Naive thymus-derived CD8-positive, alpha-beta T cell (primary cell): ENCODE measurements at regions not wholly inside any gene's neighbourhood (a gene's known extent, or its start where the extent isn't known, plus 50 kb on each side); places are given as distances from the start of the nearest gene placed in this dataset.
A peak's percentile ranks its signal among the peaks of the same experiment; 100 is the strongest.

ENCODE experiments used
- ATAC-seq, 2 donors: fragments of 150-1000 bp; cut with Tn5 transposase in 1 of 2; sonication (Bioruptor Pico), chemical (Tn5 transposase) in 1 of 2; 1 replicate in 1 of 2; 2 replicates in 1 of 2; pipeline ENCODE4 v1.10.0; 2021; ENCODE audit warnings: mild to moderate bottlenecking in 2 of 2, moderate library complexity in 2 of 2
- POLR2A ChIA-PET: fragments of 350-600 bp; sonication (Branson Sonifier 250); formaldehyde crosslinking; loops from one replicate; lab custom pipeline; 2021; ENCODE audit warnings: antibody characterized with exemption; lab: Charles Lee
- DNase-seq, 10 donors: peaks; one replicate each; pipeline versions ENCODE4 v3.0.0 to v3.0.0-alpha.2; 2020 to 2022
- H3K27ac Mint-ChIP-seq, 10 donors: one replicate each; pipeline ENCODE4 v1.8.0; 2020 to 2022; ENCODE audit warnings: mild to moderate bottlenecking in 10 of 10, mixed read lengths in 10 of 10, moderate library complexity in 4 of 10, inconsistent platforms in 1 of 10
- H3K27me3 Mint-ChIP-seq, 5 donors: one replicate each; pipeline ENCODE4 v1.8.0; 2021 to 2022; ENCODE audit warnings: mixed read lengths in 5 of 5
- H3K36me3 Mint-ChIP-seq, 3 donors: one replicate each; pipeline ENCODE4 v1.8.0; 2020 to 2022; ENCODE audit warnings: mixed read lengths in 3 of 3, mild to moderate bottlenecking in 2 of 3, inconsistent platforms in 1 of 3
- H3K4me1 Mint-ChIP-seq, 4 donors: one replicate each; pipeline ENCODE4 v1.8.0; 2021 to 2022; ENCODE audit warnings: mixed read lengths in 4 of 4
- H3K4me3 Mint-ChIP-seq, 10 donors: one replicate each; pipeline ENCODE4 v1.8.0; 2020 to 2022; ENCODE audit warnings: mild to moderate bottlenecking in 10 of 10, mixed read lengths in 10 of 10, moderate library complexity in 6 of 10, inconsistent platforms in 1 of 10
- H3K9me3 Mint-ChIP-seq, 9 donors: one replicate each; pipeline ENCODE4 v1.8.0; 2020 to 2022; ENCODE audit warnings: mixed read lengths in 9 of 9, mild to moderate bottlenecking in 3 of 9, inconsistent platforms in 1 of 9, moderate library complexity in 1 of 9

DNA sequence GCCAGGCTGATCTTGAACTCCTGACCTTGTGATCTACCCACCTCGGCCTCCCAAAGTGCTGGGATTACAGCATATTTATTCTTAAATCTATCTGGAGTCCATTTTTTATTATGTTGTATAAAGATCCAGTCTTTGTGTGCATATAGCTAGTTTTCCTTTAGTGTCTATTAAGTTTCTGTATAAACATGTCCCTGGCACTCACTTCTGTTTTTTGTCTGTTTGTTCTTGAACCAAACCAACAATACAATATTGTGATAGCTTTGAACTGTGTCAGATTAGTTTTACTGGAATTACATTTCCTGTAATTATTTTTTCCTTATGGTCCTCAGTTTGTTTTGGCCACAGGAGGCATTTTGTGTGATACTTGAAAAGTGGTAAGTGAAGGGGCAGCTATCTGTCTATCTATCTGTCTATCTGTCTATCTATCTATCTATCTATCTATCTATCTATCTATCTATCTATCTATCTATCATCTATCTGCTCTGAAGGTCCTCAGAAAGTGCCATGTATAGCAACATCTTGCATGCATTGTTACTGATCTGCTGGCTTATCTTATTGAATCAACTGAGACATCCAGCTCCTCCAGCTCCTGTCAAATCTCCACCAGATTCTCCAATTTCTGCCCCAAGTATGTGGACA, 70.9 kb upstream of the ACVR1 start:
- ATAC-seq (no peak), DNase-seq (no peak)
- H3K27me3 Mint-ChIP-seq, result no peaks in the 10 kb centered on the region
- H3K4me1 Mint-ChIP-seq, result peaks cover 0 to 6% (median 0%) of the 10 kb centered on the region in 4 donors
- H3K27ac Mint-ChIP-seq, result no peak overlapping the region
- H3K9me3 Mint-ChIP-seq, result no peaks in the 10 kb centered on the region
- POLR2A ChIA-PET, result no interaction called here
- H3K4me3 Mint-ChIP-seq, result no peak overlapping the region
- no peaks in the 10 kb centered on the region for H3K36me3 Mint-ChIP-seq

DNA sequence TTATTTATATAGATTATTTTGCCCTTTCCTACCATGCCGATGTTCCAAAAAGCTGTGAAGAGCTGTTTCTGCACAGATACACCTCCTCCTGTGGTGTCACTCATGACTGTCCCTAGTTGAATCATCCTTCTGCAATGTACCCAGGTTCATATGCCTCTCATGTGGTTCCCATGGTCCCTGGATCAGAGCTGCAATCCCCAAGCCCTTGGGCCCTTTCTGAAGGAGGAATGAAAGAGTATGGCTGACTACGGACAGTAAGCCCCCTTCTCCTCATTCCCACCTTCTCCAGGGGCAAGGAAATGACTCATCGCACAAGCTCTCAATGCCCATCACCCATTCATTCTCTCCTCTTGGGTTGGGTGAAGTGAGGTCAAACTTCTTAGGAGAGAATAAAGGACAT, 63.9 kb upstream of the ACVR1 start:
- Mint-ChIP-seq H3K9me3 (no peaks in the 10 kb centered on the region), H3K4me3 (no peak overlapping the region), H3K36me3 (peaks cover 0 to 3% (median 0%) of the 10 kb centered on the region in 3 donors), H3K27ac (no peak overlapping the region), H3K4me1 (peaks cover 0 to 14% (median 7%) of the 10 kb centered on the region in 4 donors), H3K27me3 (no peaks in the 10 kb centered on the region)
- no peak for ATAC-seq
- no peak for DNase-seq
- POLR2A ChIA-PET, result interaction anchor here (0.7 kb wide), 1 partner anchor 71 kb away, joined by 3 read pairs; no protein-coding TSS in a partner anchor

DNA sequence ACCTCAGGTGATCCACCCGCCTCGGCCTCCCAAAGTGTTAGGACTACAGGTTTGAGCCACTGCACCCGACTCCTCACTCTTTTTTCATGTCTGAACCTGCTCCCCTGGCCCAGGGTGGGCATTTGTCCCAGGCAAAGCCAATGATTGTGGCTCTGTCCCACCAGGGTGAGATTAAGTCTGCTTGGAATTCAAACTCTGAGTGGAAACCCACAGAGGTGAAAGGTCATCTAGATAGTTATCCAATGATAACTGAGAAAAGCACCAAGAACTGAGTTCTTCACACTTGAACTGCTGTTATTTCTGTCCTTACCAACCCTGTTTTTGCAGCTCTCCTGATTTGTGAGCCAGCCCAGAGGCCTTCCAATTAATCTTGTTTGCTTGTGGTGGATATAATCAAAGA, 62.4 kb upstream of the ACVR1 start:
- H3K9me3 Mint-ChIP-seq, result no peaks in the 10 kb centered on the region
- H3K4me1 Mint-ChIP-seq, result peaks cover 0 to 14% (median 7%) of the 10 kb centered on the region in 4 donors
- no peak for DNase-seq
- H3K4me3 Mint-ChIP-seq, result no peak overlapping the region
- peaks cover 0 to 3% (median 0%) of the 10 kb centered on the region in 3 donors for H3K36me3 Mint-ChIP-seq
- POLR2A ChIA-PET, result no interaction called here
- H3K27me3 Mint-ChIP-seq, result no peaks in the 10 kb centered on the region
- ATAC-seq, result no peak
- H3K27ac Mint-ChIP-seq, result no peak overlapping the region

DNA sequence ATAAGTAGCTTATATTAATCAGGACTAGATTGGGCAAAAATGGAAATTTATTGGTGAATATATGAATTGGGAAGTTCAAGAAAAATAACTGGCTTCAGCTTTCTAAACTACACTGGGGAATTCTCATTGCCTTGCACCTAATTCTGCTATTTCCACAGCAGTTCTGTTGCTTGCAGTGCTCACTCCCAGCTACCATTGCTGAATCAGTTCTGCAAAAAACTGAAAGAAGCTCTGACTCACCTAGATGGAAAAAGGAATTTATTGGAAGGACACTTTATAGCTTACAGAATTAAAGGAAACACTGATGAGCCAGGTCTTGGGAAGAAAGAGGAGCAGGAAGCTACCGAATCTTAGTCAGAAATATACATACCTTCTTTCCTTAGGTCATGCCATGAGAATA, 60.3 kb upstream of the ACVR1 start:
- H3K27me3 Mint-ChIP-seq, result peaks cover 0 to 3% (median 0%) of the 10 kb centered on the region in 5 donors
- H3K4me3 Mint-ChIP-seq, result no peak overlapping the region
- H3K4me1 Mint-ChIP-seq, result peaks cover 0 to 14% (median 7%) of the 10 kb centered on the region in 4 donors
- POLR2A ChIA-PET, result interaction anchor here (1.4 kb wide), 1 partner anchor 59 kb away, joined by 3 read pairs; no protein-coding TSS in a partner anchor
- peaks cover 0 to 3% (median 0%) of the 10 kb centered on the region in 3 donors for H3K36me3 Mint-ChIP-seq
- no peaks in the 10 kb centered on the region for H3K9me3 Mint-ChIP-seq
- no peak for DNase-seq
- no peak for ATAC-seq
- no peak overlapping the region for H3K27ac Mint-ChIP-seq

DNA sequence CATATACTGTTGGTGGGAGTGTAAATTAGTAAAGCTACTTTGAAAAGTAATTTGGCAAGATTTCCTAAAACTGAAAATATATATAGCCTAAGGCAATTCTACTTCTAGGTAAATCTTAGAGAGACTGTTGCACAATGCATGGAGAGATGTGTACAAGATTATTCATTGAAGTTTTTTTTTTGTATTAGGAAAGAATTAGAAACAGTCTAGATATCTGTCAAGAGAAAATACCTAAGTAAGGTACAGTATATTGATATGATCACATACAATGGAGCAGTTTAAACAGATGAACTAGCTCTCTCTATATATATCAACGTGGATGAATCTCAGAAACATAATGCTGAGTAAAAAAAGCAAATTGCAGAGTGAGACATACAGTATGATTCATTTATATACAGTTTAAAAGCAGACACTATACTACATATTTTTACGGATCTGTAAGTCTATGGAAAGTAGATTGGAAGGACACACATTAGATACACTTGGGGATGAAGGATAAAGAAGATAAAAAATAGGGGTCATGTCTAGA, 59.3 kb upstream of the ACVR1 start:
- Mint-ChIP-seq H3K4me1 (peaks cover 0 to 14% (median 7%) of the 10 kb centered on the region in 4 donors), H3K27me3 (peaks cover 0 to 3% (median 0%) of the 10 kb centered on the region in 5 donors), H3K36me3 (peaks cover 0 to 3% (median 0%) of the 10 kb centered on the region in 3 donors), H3K9me3 (no peaks in the 10 kb centered on the region), H3K27ac (no peak overlapping the region), H3K4me3 (no peak overlapping the region)
- DNase-seq, result no peak
- no peak for ATAC-seq
- POLR2A ChIA-PET, result interaction anchor here (1.4 kb wide), 1 partner anchor 58 kb away, joined by 3 read pairs; no protein-coding TSS in a partner anchor

DNA sequence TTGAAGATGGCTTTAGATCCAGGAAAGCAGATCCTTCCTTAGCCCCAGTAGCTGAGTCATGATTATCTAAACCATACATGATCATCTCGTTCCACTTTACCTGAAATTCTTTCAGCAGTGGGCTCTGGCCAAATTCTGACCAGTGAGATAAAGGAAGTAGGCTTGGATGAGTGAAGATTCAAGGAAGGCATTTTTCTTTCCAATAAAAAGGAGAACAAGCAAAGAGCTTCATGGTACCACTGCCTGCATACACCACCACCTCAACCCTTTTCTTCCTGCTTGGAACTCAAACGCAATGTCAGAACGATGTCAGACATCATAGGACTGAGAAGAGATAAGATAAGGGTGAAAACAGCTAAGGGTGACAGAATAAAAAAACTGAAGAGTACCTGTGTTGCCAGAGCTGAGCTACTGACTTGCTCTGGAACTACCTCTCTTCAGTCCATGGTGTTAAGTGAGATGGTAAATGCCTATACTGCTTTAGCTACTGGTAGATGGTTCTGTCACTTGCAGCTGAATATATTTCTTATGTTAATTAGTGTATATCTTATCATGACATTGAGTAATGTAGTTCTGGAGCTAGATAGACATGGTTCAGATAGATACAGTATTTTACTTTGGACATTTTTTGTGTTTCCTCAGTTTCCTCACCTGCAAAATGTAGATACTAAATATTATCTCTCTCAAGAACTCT, 58.7 kb upstream of the ACVR1 start:
- DNase-seq (no peak), ATAC-seq (no peak)
- H3K27ac Mint-ChIP-seq, result no peak overlapping the region
- peaks cover 0 to 14% (median 7%) of the 10 kb centered on the region in 4 donors for H3K4me1 Mint-ChIP-seq
- POLR2A ChIA-PET, result no interaction called here
- no peaks in the 10 kb centered on the region for H3K9me3 Mint-ChIP-seq
- no peak overlapping the region for H3K4me3 Mint-ChIP-seq
- H3K27me3 Mint-ChIP-seq, result peaks cover 0 to 6% (median 0%) of the 10 kb centered on the region in 5 donors
- peaks cover 0 to 3% (median 0%) of the 10 kb centered on the region in 3 donors for H3K36me3 Mint-ChIP-seq

DNA sequence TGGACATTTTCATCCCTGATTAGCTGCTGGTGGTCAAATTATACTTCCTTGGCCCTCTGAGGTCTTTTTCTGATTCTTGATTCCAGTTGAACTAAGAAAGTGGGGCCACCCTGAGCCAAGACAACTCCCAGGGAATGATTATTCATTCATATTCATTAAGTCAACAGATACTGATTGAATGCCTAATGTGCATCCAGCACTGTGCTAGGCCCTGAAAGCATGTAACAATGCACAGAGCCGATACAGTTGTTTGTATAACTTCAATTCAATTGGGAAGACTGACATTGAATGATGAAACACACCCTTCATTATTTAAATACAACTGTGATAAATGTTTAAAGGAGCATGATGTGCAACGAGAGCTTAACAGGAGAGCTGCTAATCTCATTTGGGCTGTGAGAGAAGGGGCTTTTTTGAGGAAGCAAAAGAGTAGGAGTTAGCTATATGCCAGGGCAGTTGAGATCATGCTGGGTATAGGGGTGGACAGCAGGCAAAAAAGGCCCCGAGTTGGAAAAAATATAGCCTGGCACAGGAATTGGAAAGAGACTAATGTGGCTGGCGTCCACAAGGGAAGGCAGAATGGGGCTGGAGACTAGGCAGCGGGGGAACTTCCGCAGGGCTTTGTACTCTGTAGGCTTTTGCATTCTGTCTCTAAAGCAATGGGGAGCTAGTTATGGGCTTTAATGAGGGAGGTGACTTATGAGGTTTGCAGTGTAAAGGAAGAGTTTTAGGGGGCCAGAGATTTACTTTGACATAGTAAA, 57.2 kb upstream of the ACVR1 start:
- POLR2A ChIA-PET, result no interaction called here
- H3K27me3 Mint-ChIP-seq, result peaks cover 0 to 6% (median 0%) of the 10 kb centered on the region in 5 donors
- H3K27ac Mint-ChIP-seq, result no peak overlapping the region
- H3K4me1 Mint-ChIP-seq, result peaks cover 0 to 14% (median 7%) of the 10 kb centered on the region in 4 donors
- H3K9me3 Mint-ChIP-seq, result no peaks in the 10 kb centered on the region
- no peaks in the 10 kb centered on the region for H3K36me3 Mint-ChIP-seq
- H3K4me3 Mint-ChIP-seq, result no peak overlapping the region
- ATAC-seq (no peak), DNase-seq (no peak)

DNA sequence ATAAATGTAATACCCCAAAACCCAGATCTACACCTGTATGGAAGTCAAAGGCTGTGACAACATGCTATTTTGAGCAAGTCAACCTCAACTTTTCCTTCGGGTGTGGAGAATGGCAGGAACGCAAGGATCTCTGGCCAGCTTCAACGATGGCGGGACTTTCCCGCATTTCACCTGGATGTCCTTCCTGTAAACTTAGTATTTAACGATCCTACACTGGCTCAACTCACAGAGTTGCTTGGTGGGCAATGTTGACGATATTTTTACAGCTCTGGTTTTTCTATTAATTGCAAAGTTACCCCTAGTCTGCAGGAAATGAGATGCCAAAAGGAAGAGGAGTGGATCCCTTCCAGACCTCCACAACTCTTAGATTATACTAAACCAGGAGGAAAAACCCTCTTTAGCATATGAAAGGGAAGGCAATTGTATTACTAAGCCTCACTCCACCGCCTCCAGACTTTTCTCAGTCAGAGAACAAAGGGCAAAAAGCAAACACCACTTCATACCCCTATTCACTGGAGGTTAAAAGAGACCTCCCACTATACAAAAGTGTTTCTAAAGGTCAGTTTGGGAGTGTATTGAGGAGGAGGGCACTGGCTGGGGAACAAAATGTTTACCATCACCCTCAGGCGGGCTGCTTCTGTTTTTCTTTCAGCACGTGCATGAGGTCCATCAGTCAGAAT, 56.5 kb upstream of the ACVR1 start:
- Mint-ChIP-seq H3K27me3 (peaks cover 0 to 6% (median 0%) of the 10 kb centered on the region in 5 donors), H3K4me1 (peaks cover 0 to 14% (median 7%) of the 10 kb centered on the region in 4 donors), H3K27ac (no peak overlapping the region), H3K4me3 (no peak overlapping the region), H3K9me3 (no peaks in the 10 kb centered on the region), H3K36me3 (no peaks in the 10 kb centered on the region)
- POLR2A ChIA-PET, result interaction anchor here (1.1 kb wide), 1 partner anchor 41 kb away, joined by 3 read pairs; no protein-coding TSS in a partner anchor
- DNase-seq, result no peak
- ATAC-seq, result no peak

DNA sequence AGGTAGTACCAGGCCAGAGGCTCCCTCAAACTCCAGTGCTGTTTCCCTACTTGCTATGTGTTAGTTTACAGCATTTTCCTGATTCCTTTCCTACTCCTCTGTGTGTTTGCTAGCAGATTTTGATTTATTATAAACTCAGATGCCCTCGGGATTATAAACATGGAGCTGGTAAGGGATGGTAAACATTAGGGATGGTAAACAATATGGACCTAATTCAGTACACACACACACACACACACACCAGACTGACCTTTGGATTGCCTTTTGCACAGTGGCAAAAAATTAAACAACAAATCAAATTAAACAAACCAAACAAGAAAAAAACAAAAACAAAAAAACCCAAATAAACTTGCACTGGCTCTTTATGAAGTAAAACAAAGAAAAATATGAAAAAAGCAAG, 55.4 kb upstream of the ACVR1 start:
- Mint-ChIP-seq H3K4me3 (no peak overlapping the region), H3K36me3 (no peaks in the 10 kb centered on the region), H3K9me3 (no peaks in the 10 kb centered on the region), H3K4me1 (peaks cover 0 to 12% (median 7%) of the 10 kb centered on the region in 4 donors), H3K27ac (no peak overlapping the region), H3K27me3 (peaks cover 0 to 6% (median 0%) of the 10 kb centered on the region in 5 donors)
- ATAC-seq, result no peak
- no peak for DNase-seq
- POLR2A ChIA-PET, result interaction anchor here (1.1 kb wide), 1 partner anchor 40 kb away, joined by 3 read pairs; no protein-coding TSS in a partner anchor

DNA sequence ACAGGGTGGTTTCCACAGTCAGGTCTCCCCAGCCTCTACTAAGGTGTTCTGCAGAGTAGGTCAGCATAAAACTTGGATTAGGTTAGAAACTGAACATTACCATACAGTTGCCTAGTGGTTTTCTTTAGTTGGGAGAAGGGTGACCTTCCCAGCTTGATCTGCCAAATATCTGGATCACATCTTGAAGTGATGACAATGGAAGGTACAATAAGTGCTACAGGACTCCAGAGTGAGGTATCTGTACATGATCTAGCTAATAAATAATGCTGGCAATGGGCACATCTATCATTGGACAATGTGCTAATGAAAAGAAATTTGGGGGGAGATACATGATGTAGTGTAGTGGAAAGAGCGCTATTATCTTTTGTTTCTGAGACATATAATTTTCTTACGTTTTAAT, 54.6 kb upstream of the ACVR1 start:
- DNase-seq (no peak), ATAC-seq (no peak)
- Mint-ChIP-seq H3K27ac (no peak overlapping the region), H3K4me3 (no peak overlapping the region), H3K9me3 (no peaks in the 10 kb centered on the region), H3K27me3 (peaks cover 0 to 6% (median 0%) of the 10 kb centered on the region in 5 donors), H3K36me3 (no peaks in the 10 kb centered on the region), H3K4me1 (peaks cover 0 to 4% (median 0%) of the 10 kb centered on the region in 4 donors)
- POLR2A ChIA-PET, result no interaction called here

DNA sequence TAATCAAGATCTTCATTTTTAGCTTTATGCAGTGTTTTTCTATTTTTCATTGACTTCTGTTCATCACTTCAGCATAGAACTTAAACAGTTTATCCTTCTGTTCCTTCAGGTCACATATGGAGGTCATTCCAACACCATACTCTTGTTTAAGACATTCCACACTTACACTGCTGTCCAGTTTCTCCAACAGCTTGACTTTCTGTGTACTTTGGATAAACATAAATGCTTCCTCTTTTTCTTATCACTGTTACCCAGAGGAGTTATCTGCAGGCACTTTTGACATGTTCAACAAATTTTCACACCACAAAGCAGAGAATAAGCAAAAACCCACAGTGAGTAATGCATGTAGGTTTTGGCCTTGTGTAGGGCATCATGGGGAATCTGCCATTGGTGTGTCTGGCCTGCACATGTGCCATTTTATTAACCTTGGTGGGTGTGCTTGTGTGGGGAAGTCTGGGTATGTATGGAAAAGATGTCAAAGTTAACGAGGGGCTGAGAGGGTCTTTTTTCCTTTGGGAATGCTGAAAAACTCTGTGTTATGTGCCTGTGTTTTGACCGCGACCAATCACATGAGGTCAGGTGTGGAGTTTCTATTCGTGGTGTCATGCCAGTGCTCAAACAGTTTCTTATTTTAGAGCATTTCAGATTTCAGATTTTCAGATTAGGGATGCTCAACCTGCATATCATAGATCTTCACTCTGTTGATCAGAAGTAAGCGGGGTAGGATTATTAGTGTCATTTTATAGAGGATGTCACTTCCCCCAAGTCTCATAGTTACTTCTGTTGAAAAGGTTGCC, 53.9 kb upstream of the ACVR1 start:
- Mint-ChIP-seq H3K36me3 (no peaks in the 10 kb centered on the region), H3K27ac (no peak overlapping the region), H3K27me3 (peaks cover 0 to 6% (median 0%) of the 10 kb centered on the region in 5 donors), H3K9me3 (no peaks in the 10 kb centered on the region), H3K4me3 (peak overlapping the region in 1 of 10 donors; percentile 1), H3K4me1 (no peaks in the 10 kb centered on the region)
- DNase-seq (no peak), ATAC-seq (no peak)
- POLR2A ChIA-PET, result no interaction called here
